ENCODE measurements at regions not wholly inside any gene's neighbourhood (a gene's known extent, or its start where the extent isn't known, plus 50 kb on each side); places are given as distances from the start of the nearest gene placed in this dataset.

DNA sequence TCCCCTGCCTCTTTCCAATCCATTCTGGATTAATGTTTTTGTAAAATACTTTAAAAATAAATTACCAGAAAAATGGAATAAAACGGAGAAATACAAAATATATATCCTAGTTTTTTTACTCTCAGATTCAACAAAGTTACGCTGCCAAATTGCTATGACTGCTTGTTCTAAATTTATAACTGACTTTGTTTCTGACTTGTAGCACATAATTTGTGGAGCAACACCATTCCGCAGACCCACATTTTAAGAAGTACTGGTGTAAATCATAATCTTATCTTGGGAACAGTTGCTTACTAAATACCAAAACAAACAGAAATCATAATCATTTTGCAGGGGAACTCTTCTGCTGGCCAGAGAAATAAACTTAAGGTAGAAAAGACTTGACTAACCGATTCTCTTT is 339.4 kb upstream of the CBLB start:
- no peak overlapping the region for H2AFZ ChIP-seq (replicated peaks)
- no peaks in the 10 kb centered on the region for H3K9me3 ChIP-seq (ENCODE audit: low read depth)
- H3K27me3 ChIP-seq: no peaks in the 10 kb centered on the region
- no peaks in the 10 kb centered on the region for H3K27me3 Mint-ChIP-seq (ENCODE audit: insufficient read depth, low read depth)
- H3K4me3 ChIP-seq: no peak overlapping the region
- peaks cover 3% of the 10 kb centered on the region for H3K4me1 Mint-ChIP-seq
- H3K4me2 ChIP-seq: no peak overlapping the region
- H3K9me3 Mint-ChIP-seq: peaks cover 9% of the 10 kb centered on the region
- no peak overlapping the region for H3K27ac Mint-ChIP-seq
- no peaks in the 10 kb centered on the region for H3F3A ChIP-seq (ENCODE audit: low read depth)
- H3K27ac ChIP-seq: no peak overlapping the region
- no peak for DNase-seq (ENCODE audit: low spot score)
- H3K4me3 Mint-ChIP-seq: no peak overlapping the region
- H3K36me3 ChIP-seq: no peaks in the 10 kb centered on the region
- no peak overlapping the region for H3K9ac ChIP-seq
- no peaks in the 10 kb centered on the region for H4K20me1 ChIP-seq (ENCODE audit: low read depth)
- peaks cover 2% of the 10 kb centered on the region for H3K36me3 Mint-ChIP-seq
- no peaks in the 10 kb centered on the region for H3K4me1 ChIP-seq
- H3K79me2 ChIP-seq (ENCODE audit: low read depth): no peaks in the 10 kb centered on the region
- TF ChIP-seq, protein P1, sequence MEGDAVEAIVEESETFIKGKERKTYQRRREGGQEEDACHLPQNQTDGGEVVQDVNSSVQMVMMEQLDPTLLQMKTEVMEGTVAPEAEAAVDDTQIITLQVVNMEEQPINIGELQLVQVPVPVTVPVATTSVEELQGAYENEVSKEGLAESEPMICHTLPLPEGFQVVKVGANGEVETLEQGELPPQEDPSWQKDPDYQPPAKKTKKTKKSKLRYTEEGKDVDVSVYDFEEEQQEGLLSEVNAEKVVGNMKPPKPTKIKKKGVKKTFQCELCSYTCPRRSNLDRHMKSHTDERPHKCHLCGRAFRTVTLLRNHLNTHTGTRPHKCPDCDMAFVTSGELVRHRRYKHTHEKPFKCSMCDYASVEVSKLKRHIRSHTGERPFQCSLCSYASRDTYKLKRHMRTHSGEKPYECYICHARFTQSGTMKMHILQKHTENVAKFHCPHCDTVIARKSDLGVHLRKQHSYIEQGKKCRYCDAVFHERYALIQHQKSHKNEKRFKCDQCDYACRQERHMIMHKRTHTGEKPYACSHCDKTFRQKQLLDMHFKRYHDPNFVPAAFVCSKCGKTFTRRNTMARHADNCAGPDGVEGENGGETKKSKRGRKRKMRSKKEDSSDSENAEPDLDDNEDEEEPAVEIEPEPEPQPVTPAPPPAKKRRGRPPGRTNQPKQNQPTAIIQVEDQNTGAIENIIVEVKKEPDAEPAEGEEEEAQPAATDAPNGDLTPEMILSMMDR (IDR thresholded peaks at IDR 0.05): no peak
- no peak for TF ChIP-seq EZH2phosphoT487 (IDR thresholded peaks at IDR 0.05)
- TF ChIP-seq EZH2 (IDR thresholded peaks at IDR 0.05): no peak

GRCh38 chr3:106208967-106209366 is 340.2 kb upstream of the CBLB start:
- Histone ChIP-seq H3K27ac (no peak overlapping the region), H3K4me1 (no peaks in the 10 kb centered on the region), H2AFZ (replicated peaks) (no peak overlapping the region), H3K36me3 (no peaks in the 10 kb centered on the region), H3K27me3 (no peaks in the 10 kb centered on the region), H3K9ac (no peak overlapping the region), H3K4me3 (no peak overlapping the region), H3K79me2 (ENCODE audit: low read depth) (no peaks in the 10 kb centered on the region), H3F3A (ENCODE audit: low read depth) (no peaks in the 10 kb centered on the region), H3K9me3 (ENCODE audit: low read depth) (no peaks in the 10 kb centered on the region), H4K20me1 (ENCODE audit: low read depth) (no peaks in the 10 kb centered on the region), H3K4me2 (no peak overlapping the region)
- H3K27me3 Mint-ChIP-seq (ENCODE audit: insufficient read depth, low read depth): no peaks in the 10 kb centered on the region
- no peak overlapping the region for H3K27ac Mint-ChIP-seq
- H3K36me3 Mint-ChIP-seq: peaks cover 2% of the 10 kb centered on the region
- H3K9me3 Mint-ChIP-seq: peaks cover 9% of the 10 kb centered on the region
- H3K4me1 Mint-ChIP-seq: peaks cover 3% of the 10 kb centered on the region
- no peak for TF ChIP-seq EZH2 (IDR thresholded peaks at IDR 0.05)
- no peak for TF ChIP-seq EZH2phosphoT487 (IDR thresholded peaks at IDR 0.05)
- TF ChIP-seq, protein P1 (IDR thresholded peaks at IDR 0.05): no peak
- no peak overlapping the region for H3K4me3 Mint-ChIP-seq
- no peak for DNase-seq (ENCODE audit: low spot score)

- H3K27ac ChIP-seq: no peak overlapping the region
- DNase-seq (ENCODE audit: low spot score): no peak
- TF ChIP-seq, protein P1 (IDR thresholded peaks at IDR 0.05): no peak
- TF ChIP-seq EZH2 (IDR thresholded peaks at IDR 0.05): no peak
- no peak for TF ChIP-seq EZH2phosphoT487 (IDR thresholded peaks at IDR 0.05)
- no peak overlapping the region for H3K4me3 Mint-ChIP-seq
- no peaks in the 10 kb centered on the region for H3K79me2 ChIP-seq (ENCODE audit: low read depth)
- no peak overlapping the region for H3K4me3 ChIP-seq
- no peaks in the 10 kb centered on the region for H3F3A ChIP-seq (ENCODE audit: low read depth)
- H3K4me1 ChIP-seq: no peaks in the 10 kb centered on the region
- no peaks in the 10 kb centered on the region for H3K9me3 ChIP-seq (ENCODE audit: low read depth)
- H3K4me1 Mint-ChIP-seq: peaks cover 3% of the 10 kb centered on the region
- H3K4me2 ChIP-seq: no peak overlapping the region
- H4K20me1 ChIP-seq (ENCODE audit: low read depth): no peaks in the 10 kb centered on the region
- peaks cover 2% of the 10 kb centered on the region for H3K36me3 Mint-ChIP-seq
- no peak overlapping the region for H3K27ac Mint-ChIP-seq
- no peak overlapping the region for H3K9ac ChIP-seq
- H3K27me3 ChIP-seq: no peaks in the 10 kb centered on the region
- H2AFZ ChIP-seq (replicated peaks): no peak overlapping the region
- no peaks in the 10 kb centered on the region for H3K36me3 ChIP-seq
- H3K9me3 Mint-ChIP-seq: peaks cover 5% of the 10 kb centered on the region
- no peaks in the 10 kb centered on the region for H3K27me3 Mint-ChIP-seq (ENCODE audit: insufficient read depth, low read depth)
Measured at GRCh38 chr3:106209482-106209881, 340.7 kb upstream of the CBLB start.

All from neural progenitor cell (in vitro differentiated cells).